ENCODE measurements at regions not wholly inside any gene's neighbourhood (a gene's known extent, or its start where the extent isn't known, plus 50 kb on each side); places are given as distances from the start of the nearest gene placed in this dataset.

DNA sequence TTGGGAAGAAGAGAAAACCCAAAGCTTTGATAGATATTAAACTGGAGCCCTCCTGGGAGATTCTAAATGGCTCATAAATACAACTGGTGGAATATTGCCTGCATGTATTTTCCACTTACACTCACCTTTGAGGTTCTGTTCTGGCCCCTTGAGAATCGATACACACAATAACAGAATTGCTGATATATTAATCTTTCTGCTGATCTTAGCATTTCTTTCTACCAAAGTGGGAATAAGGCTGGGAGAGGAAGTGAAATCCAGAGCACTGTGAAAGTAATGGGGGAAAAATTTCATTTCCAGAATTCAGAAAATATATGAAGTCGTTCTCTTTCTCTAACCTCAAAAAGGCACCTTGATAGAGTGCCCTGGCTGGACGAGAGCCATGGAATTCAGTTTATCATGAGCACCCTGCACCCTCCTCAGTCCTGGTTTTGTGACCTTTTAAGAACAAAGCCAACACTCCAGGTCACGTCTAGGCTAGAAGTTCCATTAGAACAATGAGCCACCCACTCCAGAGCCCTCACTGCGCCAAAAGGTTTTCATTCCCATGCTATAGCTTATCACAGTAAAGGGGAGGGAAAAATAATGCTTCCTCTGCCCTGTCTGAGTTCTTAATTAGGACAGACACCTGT is 244.5 kb downstream of the CD83 start:
- TF ChIP-seq EZH2 (IDR thresholded peaks at IDR 0.05; ENCODE audit: low read depth, unreplicated experiment) (no peak), POLR2AphosphoS5 (IDR thresholded peaks at IDR 0.05; ENCODE audit: low read depth) (no peak), CREB1 (CRISPR knock-in tag; IDR thresholded peaks at IDR 0.05; ENCODE audit: low read depth) (no peak), EZH2phosphoT487 (IDR thresholded peaks at IDR 0.05; ENCODE audit: unreplicated experiment) (no peak), JUNB (IDR thresholded peaks at IDR 0.05; ENCODE audit: unreplicated experiment) (no peak), ZNF331 (CRISPR knock-in tag; IDR thresholded peaks at IDR 0.05; ENCODE audit: low read depth) (no peak)
- TF ChIP-seq, protein P1, sequence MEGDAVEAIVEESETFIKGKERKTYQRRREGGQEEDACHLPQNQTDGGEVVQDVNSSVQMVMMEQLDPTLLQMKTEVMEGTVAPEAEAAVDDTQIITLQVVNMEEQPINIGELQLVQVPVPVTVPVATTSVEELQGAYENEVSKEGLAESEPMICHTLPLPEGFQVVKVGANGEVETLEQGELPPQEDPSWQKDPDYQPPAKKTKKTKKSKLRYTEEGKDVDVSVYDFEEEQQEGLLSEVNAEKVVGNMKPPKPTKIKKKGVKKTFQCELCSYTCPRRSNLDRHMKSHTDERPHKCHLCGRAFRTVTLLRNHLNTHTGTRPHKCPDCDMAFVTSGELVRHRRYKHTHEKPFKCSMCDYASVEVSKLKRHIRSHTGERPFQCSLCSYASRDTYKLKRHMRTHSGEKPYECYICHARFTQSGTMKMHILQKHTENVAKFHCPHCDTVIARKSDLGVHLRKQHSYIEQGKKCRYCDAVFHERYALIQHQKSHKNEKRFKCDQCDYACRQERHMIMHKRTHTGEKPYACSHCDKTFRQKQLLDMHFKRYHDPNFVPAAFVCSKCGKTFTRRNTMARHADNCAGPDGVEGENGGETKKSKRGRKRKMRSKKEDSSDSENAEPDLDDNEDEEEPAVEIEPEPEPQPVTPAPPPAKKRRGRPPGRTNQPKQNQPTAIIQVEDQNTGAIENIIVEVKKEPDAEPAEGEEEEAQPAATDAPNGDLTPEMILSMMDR (conservative IDR thresholded peaks at IDR 0.05; ENCODE audit: low read depth in 2 of 2): no peak
- TF ChIP-seq, protein P2, sequence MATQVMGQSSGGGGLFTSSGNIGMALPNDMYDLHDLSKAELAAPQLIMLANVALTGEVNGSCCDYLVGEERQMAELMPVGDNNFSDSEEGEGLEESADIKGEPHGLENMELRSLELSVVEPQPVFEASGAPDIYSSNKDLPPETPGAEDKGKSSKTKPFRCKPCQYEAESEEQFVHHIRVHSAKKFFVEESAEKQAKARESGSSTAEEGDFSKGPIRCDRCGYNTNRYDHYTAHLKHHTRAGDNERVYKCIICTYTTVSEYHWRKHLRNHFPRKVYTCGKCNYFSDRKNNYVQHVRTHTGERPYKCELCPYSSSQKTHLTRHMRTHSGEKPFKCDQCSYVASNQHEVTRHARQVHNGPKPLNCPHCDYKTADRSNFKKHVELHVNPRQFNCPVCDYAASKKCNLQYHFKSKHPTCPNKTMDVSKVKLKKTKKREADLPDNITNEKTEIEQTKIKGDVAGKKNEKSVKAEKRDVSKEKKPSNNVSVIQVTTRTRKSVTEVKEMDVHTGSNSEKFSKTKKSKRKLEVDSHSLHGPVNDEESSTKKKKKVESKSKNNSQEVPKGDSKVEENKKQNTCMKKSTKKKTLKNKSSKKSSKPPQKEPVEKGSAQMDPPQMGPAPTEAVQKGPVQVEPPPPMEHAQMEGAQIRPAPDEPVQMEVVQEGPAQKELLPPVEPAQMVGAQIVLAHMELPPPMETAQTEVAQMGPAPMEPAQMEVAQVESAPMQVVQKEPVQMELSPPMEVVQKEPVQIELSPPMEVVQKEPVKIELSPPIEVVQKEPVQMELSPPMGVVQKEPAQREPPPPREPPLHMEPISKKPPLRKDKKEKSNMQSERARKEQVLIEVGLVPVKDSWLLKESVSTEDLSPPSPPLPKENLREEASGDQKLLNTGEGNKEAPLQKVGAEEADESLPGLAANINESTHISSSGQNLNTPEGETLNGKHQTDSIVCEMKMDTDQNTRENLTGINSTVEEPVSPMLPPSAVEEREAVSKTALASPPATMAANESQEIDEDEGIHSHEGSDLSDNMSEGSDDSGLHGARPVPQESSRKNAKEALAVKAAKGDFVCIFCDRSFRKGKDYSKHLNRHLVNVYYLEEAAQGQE (IDR thresholded peaks at IDR 0.05; ENCODE audit: unreplicated experiment): no peak
- TF ChIP-seq, protein P3, sequence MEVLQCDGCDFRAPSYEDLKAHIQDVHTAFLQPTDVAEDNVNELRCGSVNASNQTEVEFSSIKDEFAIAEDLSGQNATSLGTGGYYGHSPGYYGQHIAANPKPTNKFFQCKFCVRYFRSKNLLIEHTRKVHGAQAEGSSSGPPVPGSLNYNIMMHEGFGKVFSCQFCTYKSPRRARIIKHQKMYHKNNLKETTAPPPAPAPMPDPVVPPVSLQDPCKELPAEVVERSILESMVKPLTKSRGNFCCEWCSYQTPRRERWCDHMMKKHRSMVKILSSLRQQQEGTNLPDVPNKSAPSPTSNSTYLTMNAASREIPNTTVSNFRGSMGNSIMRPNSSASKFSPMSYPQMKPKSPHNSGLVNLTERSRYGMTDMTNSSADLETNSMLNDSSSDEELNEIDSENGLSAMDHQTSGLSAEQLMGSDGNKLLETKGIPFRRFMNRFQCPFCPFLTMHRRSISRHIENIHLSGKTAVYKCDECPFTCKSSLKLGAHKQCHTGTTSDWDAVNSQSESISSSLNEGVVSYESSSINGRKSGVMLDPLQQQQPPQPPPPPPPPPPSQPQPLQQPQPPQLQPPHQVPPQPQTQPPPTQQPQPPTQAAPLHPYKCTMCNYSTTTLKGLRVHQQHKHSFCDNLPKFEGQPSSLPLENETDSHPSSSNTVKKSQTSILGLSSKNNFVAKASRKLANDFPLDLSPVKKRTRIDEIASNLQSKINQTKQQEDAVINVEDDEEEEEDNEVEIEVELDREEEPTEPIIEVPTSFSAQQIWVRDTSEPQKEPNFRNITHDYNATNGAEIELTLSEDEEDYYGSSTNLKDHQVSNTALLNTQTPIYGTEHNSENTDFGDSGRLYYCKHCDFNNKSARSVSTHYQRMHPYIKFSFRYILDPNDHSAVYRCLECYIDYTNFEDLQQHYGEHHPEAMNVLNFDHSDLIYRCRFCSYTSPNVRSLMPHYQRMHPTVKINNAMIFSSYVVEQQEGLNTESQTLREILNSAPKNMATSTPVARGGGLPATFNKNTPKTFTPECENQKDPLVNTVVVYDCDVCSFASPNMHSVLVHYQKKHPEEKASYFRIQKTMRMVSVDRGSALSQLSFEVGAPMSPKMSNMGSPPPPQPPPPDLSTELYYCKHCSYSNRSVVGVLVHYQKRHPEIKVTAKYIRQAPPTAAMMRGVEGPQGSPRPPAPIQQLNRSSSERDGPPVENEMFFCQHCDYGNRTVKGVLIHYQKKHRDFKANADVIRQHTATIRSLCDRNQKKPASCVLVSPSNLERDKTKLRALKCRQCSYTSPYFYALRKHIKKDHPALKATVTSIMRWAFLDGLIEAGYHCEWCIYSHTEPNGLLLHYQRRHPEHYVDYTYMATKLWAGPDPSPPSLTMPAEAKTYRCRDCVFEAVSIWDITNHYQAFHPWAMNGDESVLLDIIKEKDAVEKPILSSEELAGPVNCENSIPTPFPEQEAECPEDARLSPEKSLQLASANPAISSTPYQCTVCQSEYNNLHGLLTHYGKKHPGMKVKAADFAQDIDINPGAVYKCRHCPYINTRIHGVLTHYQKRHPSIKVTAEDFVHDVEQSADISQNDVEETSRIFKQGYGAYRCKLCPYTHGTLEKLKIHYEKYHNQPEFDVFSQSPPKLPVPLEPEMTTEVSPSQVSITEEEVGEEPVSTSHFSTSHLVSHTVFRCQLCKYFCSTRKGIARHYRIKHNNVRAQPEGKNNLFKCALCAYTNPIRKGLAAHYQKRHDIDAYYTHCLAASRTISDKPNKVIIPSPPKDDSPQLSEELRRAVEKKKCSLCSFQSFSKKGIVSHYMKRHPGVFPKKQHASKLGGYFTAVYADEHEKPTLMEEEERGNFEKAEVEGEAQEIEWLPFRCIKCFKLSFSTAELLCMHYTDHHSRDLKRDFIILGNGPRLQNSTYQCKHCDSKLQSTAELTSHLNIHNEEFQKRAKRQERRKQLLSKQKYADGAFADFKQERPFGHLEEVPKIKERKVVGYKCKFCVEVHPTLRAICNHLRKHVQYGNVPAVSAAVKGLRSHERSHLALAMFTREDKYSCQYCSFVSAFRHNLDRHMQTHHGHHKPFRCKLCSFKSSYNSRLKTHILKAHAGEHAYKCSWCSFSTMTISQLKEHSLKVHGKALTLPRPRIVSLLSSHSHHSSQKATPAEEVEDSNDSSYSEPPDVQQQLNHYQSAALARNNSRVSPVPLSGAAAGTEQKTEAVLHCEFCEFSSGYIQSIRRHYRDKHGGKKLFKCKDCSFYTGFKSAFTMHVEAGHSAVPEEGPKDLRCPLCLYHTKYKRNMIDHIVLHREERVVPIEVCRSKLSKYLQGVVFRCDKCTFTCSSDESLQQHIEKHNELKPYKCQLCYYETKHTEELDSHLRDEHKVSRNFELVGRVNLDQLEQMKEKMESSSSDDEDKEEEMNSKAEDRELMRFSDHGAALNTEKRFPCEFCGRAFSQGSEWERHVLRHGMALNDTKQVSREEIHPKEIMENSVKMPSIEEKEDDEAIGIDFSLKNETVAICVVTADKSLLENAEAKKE (CRISPR knock-in tag; IDR thresholded peaks at IDR 0.05): no peak
